Effector CD4-positive, alpha-beta T cell (primary cell): ENCODE measurements at regions not wholly inside any gene's neighbourhood (a gene's known extent, or its start where the extent isn't known, plus 50 kb on each side); places are given as distances from the start of the nearest gene placed in this dataset.
"Not testable (repeated sequence)": the region's sequence is repeated elsewhere in the genome, so short reads cannot be mapped to it uniquely, and the experiment has no call there.

Experiments
- DNase-seq: peaks from one replicate; pipeline ENCODE4 v3.0.0-alpha.2; 2020

- no peak for DNase-seq
Measured at GRCh38 chr10:84706431-84706830, 378.0 kb downstream of the CCSER2 start.

GRCh38 chr10:84706875-84707274 lies 378.5 kb downstream of the CCSER2 start:
- no peak for DNase-seq

- no peak for DNase-seq
Measured at GRCh38 chr10:84715911-84716310, 387.5 kb downstream of the CCSER2 start.

- DNase-seq, result no peak
Measured at GRCh38 chr10:84718877-84719616, 390.7 kb downstream of the CCSER2 start.

- no peak for DNase-seq
Measured at GRCh38 chr10:84719687-84720086, 391.3 kb downstream of the CCSER2 start.

GRCh38 chr10:84727398-84727797 lies 399.0 kb downstream of the CCSER2 start:
- DNase-seq, result no peak

- not testable (repeated sequence) for DNase-seq
Measured at GRCh38 chr10:84739126-84739525, 410.7 kb downstream of the CCSER2 start.

- DNase-seq, result no peak
Measured at GRCh38 chr10:84739641-84740040, 411.3 kb downstream of the CCSER2 start.

- DNase-seq, result no peak
Measured at GRCh38 chr10:84743483-84743882, 415.1 kb downstream of the CCSER2 start.

- no peak for DNase-seq
Measured at GRCh38 chr10:84755311-84755710, 426.9 kb downstream of the CCSER2 start.

- DNase-seq, result not testable (repeated sequence)
Measured at GRCh38 chr10:84756653-84757052, 428.3 kb downstream of the CCSER2 start.

- DNase-seq, result not testable (repeated sequence)
Measured at GRCh38 chr10:84761994-84762614, 433.7 kb downstream of the CCSER2 start.

GRCh38 chr10:84762754-84763394 lies 434.5 kb downstream of the CCSER2 start:
- no peak for DNase-seq

GRCh38 chr10:84763965-84764364 lies 435.6 kb downstream of the CCSER2 start:
- no peak for DNase-seq

GRCh38 chr10:84765086-84765485 lies 436.7 kb downstream of the CCSER2 start:
- no peak for DNase-seq

- DNase-seq, result no peak
Measured at GRCh38 chr10:84765656-84766055, 437.3 kb downstream of the CCSER2 start.

- no peak for DNase-seq
Measured at GRCh38 chr10:84766923-84767322, 438.5 kb downstream of the CCSER2 start.

GRCh38 chr10:84768132-84768531 lies 439.7 kb downstream of the CCSER2 start:
- DNase-seq, result no peak

GRCh38 chr10:84770824-84771223 lies 442.4 kb downstream of the CCSER2 start:
- no peak for DNase-seq

GRCh38 chr10:84783386-84783785 lies 455.0 kb downstream of the CCSER2 start:
- no peak for DNase-seq

GRCh38 chr10:84783909-84784308 lies 455.5 kb downstream of the CCSER2 start:
- DNase-seq, result no peak

GRCh38 chr10:84784749-84785148 lies 456.4 kb downstream of the CCSER2 start:
- no peak for DNase-seq

GRCh38 chr10:84789026-84789425 lies 460.6 kb downstream of the CCSER2 start:
- DNase-seq, result no peak

GRCh38 chr10:84798312-84798711 lies 469.9 kb downstream of the CCSER2 start:
- DNase-seq, result no peak
